Cardiac fibroblast (primary cell): ENCODE measurements at regions not wholly inside any gene's neighbourhood (a gene's known extent, or its start where the extent isn't known, plus 50 kb on each side); places are given as distances from the start of the nearest gene placed in this dataset.

Experiments
- DNase-seq, 2 donors: peaks; one replicate each; pipeline versions ENCODE4 v3.0.0 to v3.0.0-alpha.2; 2010; ENCODE audit warnings: low read depth in 2 of 2
- H3K4me3 ChIP-seq, 2 donors: replicated peaks in 1 of 2; 1 replicate in 1 of 2; 2 replicates in 1 of 2; pipeline ENCODE4 v1.5.1; 2011; ENCODE audit warnings: low read depth in 2 of 2, low read length in 2 of 2, mild to moderate bottlenecking in 2 of 2, moderate library complexity in 1 of 2
- CTCF ChIP-seq: IDR thresholded peaks from one replicate; pipeline ENCODE4 v1.5.1; 2011; ENCODE audit warnings: low read depth, mild to moderate bottlenecking, low read length, inconsistent platforms

DNA sequence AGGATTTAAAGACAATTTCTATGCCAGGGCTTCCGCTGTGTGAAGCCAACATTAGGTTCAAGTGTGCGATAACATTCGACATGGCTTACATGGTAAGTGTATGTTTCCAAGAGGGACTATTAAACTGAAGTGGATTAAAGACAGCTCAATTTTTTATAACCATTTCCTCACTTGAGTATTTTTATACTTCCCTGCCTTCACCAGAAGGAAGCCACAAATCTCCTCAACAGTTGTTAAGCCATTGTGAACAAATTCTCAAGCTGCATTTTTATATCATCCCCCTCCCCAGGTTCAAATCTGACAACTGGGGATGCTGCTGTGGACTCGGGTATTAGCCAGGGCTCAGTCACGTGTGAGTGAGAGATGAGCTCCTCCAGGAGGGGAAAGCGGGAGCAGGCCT is 116.3 kb downstream of the RHOU start:
- no peak for TF ChIP-seq CTCF
- DNase-seq: no peak
- no peak overlapping the region for H3K4me3 ChIP-seq

DNA sequence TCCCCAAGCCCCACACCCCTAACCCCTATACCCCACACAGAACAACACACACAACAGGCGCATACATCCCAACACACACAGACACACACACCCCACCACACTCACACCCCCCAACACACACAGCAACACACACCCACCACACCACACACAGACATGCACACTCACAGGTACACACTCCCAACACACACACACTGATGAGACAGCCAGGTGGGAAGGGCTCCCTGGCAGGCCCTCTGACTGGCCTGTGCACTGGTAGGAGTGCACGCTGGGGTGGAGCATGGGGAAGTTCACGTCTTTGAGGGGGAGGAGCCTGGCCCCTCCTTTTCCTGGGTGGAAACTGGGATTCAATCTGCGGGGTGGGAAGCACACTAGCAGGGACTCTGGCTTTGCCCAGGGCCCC is 116.7 kb downstream of the RHOU start:
- H3K4me3 ChIP-seq: no peak overlapping the region
- no peak for TF ChIP-seq CTCF
- DNase-seq: no peak

- no peak for DNase-seq
- TF ChIP-seq CTCF: no peak
- H3K4me3 ChIP-seq: no peak overlapping the region
Measured at GRCh38 chr1:228852511-228853088, 117.3 kb downstream of the RHOU start.

DNA sequence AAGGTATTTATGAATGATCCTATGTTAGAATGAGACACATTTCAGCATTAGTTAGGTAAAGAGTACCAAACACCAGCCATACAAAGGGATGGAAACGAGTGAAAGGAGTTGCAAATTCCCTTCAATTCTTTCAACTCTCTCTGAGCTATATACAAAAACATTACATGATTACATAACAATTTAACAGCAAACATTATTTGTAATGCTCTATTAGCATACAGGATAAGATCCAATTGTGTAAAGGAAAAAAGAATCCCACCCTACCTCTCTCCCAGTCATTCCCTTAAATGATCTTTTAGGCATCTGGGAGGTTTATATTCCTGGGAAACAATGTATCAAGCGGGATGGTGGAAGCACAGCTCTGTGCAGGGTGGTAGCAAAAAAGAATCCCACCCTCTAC is 117.9 kb downstream of the RHOU start:
- TF ChIP-seq CTCF: no peak
- no peak for DNase-seq
- no peak overlapping the region for H3K4me3 ChIP-seq

- no peak for DNase-seq
- TF ChIP-seq CTCF: no peak
- no peak overlapping the region for H3K4me3 ChIP-seq
Measured at GRCh38 chr1:228853637-228854036, 118.4 kb downstream of the RHOU start.

DNA sequence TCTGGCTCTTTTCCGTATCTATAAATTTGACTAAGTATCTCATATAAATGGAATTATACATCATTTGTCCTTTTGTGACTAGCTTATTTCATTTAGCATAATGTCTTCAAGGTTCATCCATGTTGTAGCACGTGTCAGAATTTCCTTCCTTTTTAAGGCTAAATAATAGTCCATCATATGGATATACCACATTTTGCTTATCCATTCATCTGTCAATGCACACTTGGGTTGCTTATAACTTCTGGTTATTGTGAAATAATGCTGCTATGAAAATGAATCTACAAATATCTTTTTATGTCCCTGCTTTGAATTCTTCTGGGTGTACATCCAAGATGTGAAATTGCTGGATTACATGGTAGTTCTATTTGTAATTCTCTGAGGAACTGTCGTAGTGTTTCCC is 119.6 kb downstream of the RHOU start:
- no peak overlapping the region for H3K4me3 ChIP-seq
- DNase-seq: no peak
- TF ChIP-seq CTCF: no peak

DNA sequence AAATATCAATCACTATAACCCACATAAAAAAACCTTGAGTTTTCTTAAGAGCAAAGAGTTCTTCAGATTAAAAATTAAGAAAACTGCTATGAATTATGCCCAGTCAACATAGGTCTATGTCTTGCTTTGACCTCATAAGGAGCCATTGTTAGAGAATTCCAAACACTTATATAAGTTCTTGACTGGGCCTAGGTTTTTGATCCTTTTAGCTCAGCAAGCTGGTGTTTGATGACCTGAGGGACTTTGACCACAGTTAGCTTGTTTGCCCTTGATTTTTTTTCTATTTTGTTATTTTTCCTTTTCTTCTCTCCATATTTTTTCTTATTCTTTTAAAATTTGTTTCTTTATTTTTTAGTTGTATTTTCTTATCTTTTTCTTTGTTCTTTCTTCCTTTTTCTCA is 122.3 kb downstream of the RHOU start:
- no peak for DNase-seq

More for the DNA sequence above, 122.3 kb downstream of the RHOU start:
- H3K4me3 ChIP-seq: no peak overlapping the region
- TF ChIP-seq CTCF: no peak
